ENCODE measurements at regions not wholly inside any gene's neighbourhood (a gene's known extent, or its start where the extent isn't known, plus 50 kb on each side); places are given as distances from the start of the nearest gene placed in this dataset.

DNA sequence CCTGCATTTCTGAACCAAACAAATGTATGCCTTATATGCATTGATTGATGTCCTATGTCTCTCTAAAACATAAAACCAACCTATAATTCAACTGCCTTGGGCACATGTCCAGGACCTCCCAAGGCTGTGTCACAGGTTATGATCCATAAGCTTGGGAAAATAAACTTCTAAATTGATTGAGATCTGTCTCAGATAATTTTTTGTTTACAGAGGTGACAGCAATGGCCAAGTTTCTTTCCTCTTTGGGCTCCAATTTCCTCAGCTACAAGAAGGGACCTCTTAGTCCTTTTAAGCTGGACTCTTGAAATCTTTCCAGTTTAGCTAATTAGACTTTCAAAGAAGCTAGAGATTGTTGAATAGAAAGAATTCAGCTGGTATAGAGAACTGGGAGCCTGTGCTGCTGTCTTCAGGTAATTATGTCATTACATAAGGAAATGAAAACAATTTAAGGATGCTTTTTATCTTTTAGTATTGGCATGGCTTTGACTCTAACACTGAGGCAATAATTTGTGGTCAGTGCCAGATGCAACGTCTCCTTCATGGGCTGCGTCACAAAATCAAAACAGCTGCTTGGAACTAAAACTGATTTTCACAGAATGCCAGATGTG lies 412.1 kb upstream of the TRIB2 start:
- H3K36me3 ChIP-seq (ENCODE audit: insufficient read depth, low read length) = no peaks in the 10 kb centered on the region
- H2AFZ ChIP-seq (ENCODE audit: low read length) = no peak overlapping the region
- no peak overlapping the region for H3K4me2 ChIP-seq (ENCODE audit: low read length)
- ChIA-PET POLR2A (interaction anchor here (0.7 to 1.4 kb wide), 4 partner anchors 11 to 63 kb away, joined by 3 to 5 read pairs (median 4); no protein-coding TSS in a partner anchor), CTCF (ENCODE audit: unreplicated experiment) (no interaction called here)
- H3K4me1 ChIP-seq (ENCODE audit: insufficient read depth, low read length, poor library complexity, severe bottlenecking) = no peaks in the 10 kb centered on the region
- no peak for DNase-seq (ENCODE audit: low spot score)
- no TSS peak for BruUV-seq (replicated peaks)
- no peaks in the 10 kb centered on the region for H3K9me2 ChIP-seq (ENCODE audit: insufficient read depth, low read length)
- intact Hi-C loops (cut with micrococcal nuclease; ENCODE audit: unreplicated experiment) = no loop called here
- H4K20me1 ChIP-seq (ENCODE audit: insufficient read depth, low read length) = no peaks in the 10 kb centered on the region
- H3K9me3 ChIP-seq (ENCODE audit: low read length) = no peaks in the 10 kb centered on the region
- H3K79me2 ChIP-seq (ENCODE audit: insufficient read depth, low read depth, low read length) = no peaks in the 10 kb centered on the region
- H3K27ac ChIP-seq (ENCODE audit: low read depth, low read length, poor library complexity, severe bottlenecking) = no peak overlapping the region
- TF ChIP-seq EZH2phosphoT487 (IDR thresholded peaks at IDR 0.05; ENCODE audit: borderline replicate concordance, low read depth, low read length) = no peak
- TF ChIP-seq, protein P1, sequence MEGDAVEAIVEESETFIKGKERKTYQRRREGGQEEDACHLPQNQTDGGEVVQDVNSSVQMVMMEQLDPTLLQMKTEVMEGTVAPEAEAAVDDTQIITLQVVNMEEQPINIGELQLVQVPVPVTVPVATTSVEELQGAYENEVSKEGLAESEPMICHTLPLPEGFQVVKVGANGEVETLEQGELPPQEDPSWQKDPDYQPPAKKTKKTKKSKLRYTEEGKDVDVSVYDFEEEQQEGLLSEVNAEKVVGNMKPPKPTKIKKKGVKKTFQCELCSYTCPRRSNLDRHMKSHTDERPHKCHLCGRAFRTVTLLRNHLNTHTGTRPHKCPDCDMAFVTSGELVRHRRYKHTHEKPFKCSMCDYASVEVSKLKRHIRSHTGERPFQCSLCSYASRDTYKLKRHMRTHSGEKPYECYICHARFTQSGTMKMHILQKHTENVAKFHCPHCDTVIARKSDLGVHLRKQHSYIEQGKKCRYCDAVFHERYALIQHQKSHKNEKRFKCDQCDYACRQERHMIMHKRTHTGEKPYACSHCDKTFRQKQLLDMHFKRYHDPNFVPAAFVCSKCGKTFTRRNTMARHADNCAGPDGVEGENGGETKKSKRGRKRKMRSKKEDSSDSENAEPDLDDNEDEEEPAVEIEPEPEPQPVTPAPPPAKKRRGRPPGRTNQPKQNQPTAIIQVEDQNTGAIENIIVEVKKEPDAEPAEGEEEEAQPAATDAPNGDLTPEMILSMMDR (conservative IDR thresholded peaks at IDR 0.05; ENCODE audit: low read length) = no peak
- no peak overlapping the region for H3K4me3 ChIP-seq (ENCODE audit: low read depth, low read length, poor library complexity, severe bottlenecking)

DNA sequence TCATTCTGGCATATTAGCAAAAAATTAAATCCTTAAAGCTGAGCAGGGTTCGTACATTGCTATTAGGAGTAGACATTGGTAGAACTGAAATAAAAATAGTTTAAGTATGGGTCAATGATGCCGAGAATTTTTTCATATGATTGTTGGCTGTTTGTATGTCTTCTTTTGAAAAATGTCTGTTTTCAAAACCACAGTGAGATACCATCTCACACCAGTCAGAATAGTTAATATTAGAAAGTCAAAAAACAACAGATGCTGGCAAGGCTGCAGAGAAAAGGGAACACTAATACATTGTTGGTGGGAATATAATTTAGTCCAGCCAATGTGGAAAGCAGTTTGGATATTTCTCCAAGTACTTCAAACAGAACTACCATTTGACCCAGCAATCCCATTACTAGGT lies 410.8 kb upstream of the TRIB2 start:
- Histone ChIP-seq H3K9me3 (ENCODE audit: low read length) (no peaks in the 10 kb centered on the region), H3K9me2 (ENCODE audit: insufficient read depth, low read length) (no peaks in the 10 kb centered on the region), H4K20me1 (ENCODE audit: insufficient read depth, low read length) (no peaks in the 10 kb centered on the region), H3K79me2 (ENCODE audit: insufficient read depth, low read depth, low read length) (no peaks in the 10 kb centered on the region), H3K36me3 (ENCODE audit: insufficient read depth, low read length) (no peaks in the 10 kb centered on the region), H3K4me2 (ENCODE audit: low read length) (no peak overlapping the region), H3K4me3 (ENCODE audit: low read depth, low read length, poor library complexity, severe bottlenecking) (no peak overlapping the region), H2AFZ (ENCODE audit: low read length) (no peak overlapping the region), H3K27ac (ENCODE audit: low read depth, low read length, poor library complexity, severe bottlenecking) (no peak overlapping the region), H3K4me1 (ENCODE audit: insufficient read depth, low read length, poor library complexity, severe bottlenecking) (no peaks in the 10 kb centered on the region)
- no TSS peak for BruUV-seq (replicated peaks)
- CTCF ChIA-PET (ENCODE audit: unreplicated experiment) = no interaction called here
- POLR2A ChIA-PET = no interaction called here
- DNase-seq (ENCODE audit: low spot score) = no peak
- intact Hi-C loops (cut with micrococcal nuclease; ENCODE audit: unreplicated experiment) = no loop called here
- TF ChIP-seq EZH2phosphoT487 (IDR thresholded peaks at IDR 0.05; ENCODE audit: borderline replicate concordance, low read depth, low read length) = no peak
- TF ChIP-seq, protein P1 (conservative IDR thresholded peaks at IDR 0.05; ENCODE audit: low read length) = no peak

DNA sequence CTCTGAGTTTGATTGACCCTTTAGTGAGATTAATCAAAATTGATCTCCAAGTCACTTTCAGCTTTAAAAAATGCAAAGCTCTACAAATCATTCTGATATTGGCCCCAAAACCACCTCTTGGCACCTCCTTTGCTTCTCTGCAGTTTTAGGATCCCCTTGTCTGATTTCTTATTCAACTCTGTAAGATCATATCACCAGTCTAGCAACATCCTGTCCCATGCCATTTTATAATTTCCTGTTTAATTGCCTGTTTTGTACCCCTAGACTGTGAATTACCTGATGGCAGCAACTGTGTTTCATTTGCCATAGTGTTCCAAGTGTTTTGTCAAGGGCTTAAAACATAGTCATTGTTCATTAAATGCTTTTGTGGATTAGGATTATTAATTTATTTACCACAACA lies 406.3 kb upstream of the TRIB2 start:
- Histone ChIP-seq H3K9me2 (ENCODE audit: insufficient read depth, low read length) (no peaks in the 10 kb centered on the region), H3K27ac (ENCODE audit: low read depth, low read length, poor library complexity, severe bottlenecking) (no peak overlapping the region), H3K36me3 (ENCODE audit: insufficient read depth, low read length) (no peaks in the 10 kb centered on the region), H4K20me1 (ENCODE audit: insufficient read depth, low read length) (no peaks in the 10 kb centered on the region), H3K4me3 (ENCODE audit: low read depth, low read length, poor library complexity, severe bottlenecking) (no peak overlapping the region), H3K4me2 (ENCODE audit: low read length) (no peak overlapping the region), H3K9me3 (ENCODE audit: low read length) (no peaks in the 10 kb centered on the region), H2AFZ (ENCODE audit: low read length) (no peak overlapping the region), H3K79me2 (ENCODE audit: insufficient read depth, low read depth, low read length) (no peaks in the 10 kb centered on the region), H3K4me1 (ENCODE audit: insufficient read depth, low read length, poor library complexity, severe bottlenecking) (no peaks in the 10 kb centered on the region)
- no TSS peak for BruUV-seq (replicated peaks)
- ChIA-PET POLR2A (no interaction called here), CTCF (ENCODE audit: unreplicated experiment) (no interaction called here)
- TF ChIP-seq, protein P1 (conservative IDR thresholded peaks at IDR 0.05; ENCODE audit: low read length) = no peak
- no peak for TF ChIP-seq EZH2phosphoT487 (IDR thresholded peaks at IDR 0.05; ENCODE audit: borderline replicate concordance, low read depth, low read length)
- intact Hi-C loops (cut with micrococcal nuclease; ENCODE audit: unreplicated experiment) = no loop called here
- no peak for DNase-seq (ENCODE audit: low spot score)
